HG02678 (cell line): ENCODE measurements at regions not wholly inside any gene's neighbourhood (a gene's known extent, or its start where the extent isn't known, plus 50 kb on each side); places are given as distances from the start of the nearest gene placed in this dataset.
A peak's percentile ranks its signal among the peaks of the same experiment; 100 is the strongest.
"Not testable (repeated sequence)": the region's sequence is repeated elsewhere in the genome, so short reads cannot be mapped to it uniquely, and the experiment has no call there.

Source experiments
- ATAC-seq: cut with Tn5 transposase; IDR thresholded peaks from one replicate; pipeline ENCODE4 v1.9.1; 2021; ENCODE audit warnings: mild to moderate bottlenecking, moderate library complexity; ENCODE audit not compliant: unreplicated experiment

- no peak for ATAC-seq
Measured at GRCh38 chr2:106293271-106293783, 99.2 kb upstream of the UXS1 start.

- no peak for ATAC-seq
Measured at GRCh38 chr2:106292627-106293026, 98.5 kb upstream of the UXS1 start.

GRCh38 chr2:106288873-106289272, 94.8 kb upstream of the UXS1 start:
- ATAC-seq, result no peak

DNA sequence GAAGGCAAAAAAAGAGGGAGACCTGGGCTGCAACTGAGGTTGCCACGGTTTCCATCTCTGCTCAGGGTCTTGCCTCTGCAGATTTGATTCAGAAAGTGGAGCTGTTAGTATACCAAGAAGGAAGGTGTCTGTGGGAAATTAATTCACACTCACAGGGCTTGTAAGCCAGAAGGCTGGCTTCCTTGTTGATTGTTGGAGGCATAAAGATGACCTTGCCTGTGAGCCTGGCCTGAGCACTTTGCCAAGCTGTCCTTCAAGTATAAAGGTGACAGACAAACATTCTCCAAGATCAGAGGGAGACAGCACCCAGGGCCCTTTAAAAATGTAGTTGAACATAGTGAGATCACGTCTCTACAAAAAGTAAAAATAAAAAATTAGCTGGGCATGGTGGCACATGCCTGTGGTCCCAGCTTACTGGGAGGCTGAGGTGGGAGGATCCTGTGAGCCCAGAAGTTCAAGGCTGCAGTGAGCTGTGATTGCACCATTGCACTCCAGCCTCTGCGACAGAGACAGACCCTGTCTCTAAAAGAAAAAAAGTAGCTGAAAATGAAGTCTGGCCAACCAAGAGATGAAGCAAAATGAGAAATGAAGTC, 91.2 kb upstream of the UXS1 start:
- ATAC-seq, result no peak

- no peak for ATAC-seq
Measured at GRCh38 chr2:106284691-106285202, 90.6 kb upstream of the UXS1 start.

DNA sequence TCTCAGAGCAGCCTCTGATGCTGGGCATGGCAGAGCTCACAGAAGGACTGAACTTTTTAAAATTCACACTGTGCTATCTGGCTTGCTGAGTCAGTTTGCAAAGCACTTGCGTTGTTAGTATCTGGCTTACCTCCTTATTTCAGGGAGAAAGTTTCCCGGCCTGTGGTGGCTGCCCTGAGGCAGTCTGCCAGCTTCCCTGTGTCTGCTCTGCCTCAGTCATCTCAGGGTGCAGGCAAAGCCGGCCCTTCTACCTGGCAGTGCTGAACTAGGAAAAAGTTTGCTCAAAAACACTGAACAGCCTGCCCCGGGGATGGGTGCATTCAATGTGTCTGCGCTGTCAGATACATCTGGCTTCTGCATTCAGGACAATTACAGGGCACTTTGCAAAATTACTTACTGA, 90.2 kb upstream of the UXS1 start:
- no peak for ATAC-seq

DNA sequence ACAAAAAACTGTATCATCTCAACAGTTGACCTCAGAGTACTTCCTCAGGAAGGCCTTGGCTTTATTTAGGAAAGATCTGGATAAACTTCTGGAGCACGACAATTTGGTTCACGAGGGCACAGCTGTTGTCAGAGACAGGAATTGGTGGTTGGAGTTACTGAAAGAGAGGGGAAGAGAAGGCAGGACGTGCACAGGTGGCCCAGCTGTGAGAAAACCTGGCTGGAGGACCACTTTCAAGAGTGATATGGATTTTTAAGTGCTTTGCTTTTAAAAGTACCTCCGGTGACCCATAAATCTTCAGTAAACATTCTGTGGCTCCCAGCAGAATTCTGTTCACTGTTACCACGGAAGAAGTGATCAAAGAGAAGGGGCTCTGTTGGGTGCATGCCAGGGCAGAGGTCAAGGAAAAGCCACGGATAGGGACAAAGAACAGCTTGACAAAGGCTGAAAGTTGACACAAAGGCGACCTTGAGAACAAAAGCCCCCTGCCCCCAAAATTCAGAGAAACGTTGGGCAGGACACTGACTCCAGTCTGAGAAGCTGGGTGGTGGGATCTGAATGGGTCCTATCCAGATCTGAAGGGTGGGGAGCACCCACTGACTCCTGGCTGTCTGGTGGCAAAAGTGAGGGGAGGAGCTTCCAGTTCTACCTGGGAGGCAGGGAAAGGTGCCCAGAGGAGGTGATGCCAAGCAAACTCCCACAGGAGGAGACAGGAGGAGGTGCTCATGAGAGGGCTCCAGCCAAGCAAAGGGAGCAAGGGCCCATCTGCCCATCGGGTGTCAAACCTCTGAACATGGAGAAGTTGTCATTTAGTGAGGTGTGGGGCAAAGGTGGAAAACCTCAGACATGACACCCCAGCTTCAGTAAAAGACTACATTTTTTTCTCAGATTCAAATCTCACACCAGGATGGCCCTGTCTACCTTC, 89.4 kb upstream of the UXS1 start:
- ATAC-seq, result not testable (repeated sequence)

DNA sequence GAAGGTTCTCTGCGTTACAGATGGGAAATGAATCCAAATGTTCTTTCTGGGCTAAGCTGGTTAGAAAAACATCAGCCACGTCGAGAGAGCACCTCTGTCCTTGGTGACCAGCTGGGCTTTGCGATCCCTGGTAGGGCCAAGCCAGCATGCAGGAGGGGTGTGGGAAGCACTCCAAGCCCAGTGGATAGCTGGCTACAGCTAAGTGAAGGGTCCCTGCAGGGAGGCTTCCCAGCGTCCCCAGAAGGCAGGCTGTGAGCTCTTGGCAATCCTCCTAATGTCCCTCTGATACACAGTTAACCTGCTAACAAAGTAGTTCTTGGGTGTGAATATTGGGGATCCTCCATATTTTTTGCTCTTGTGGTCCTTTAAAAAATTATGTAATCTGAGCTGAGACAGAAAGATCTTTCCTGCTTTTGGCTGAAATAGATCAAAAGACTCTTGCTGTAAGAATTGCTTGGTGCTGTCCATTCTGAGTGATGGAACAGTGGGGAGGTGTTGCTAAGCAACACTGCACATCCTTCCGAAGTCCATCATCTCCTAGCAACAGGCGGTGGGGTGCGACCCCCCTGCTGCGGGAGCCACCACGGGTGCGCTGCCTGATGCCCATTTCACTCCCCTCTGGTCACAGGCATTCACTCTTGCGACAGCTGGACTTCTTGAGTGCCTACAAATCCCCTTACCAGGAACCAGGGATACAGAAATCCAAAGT, 88.5 kb upstream of the UXS1 start:
- no peak for ATAC-seq

GRCh38 chr2:106281907-106282430, 87.9 kb upstream of the UXS1 start:
- not testable (repeated sequence) for ATAC-seq

- ATAC-seq, result no peak
Measured at GRCh38 chr2:106280722-106281446, 86.8 kb upstream of the UXS1 start.

DNA sequence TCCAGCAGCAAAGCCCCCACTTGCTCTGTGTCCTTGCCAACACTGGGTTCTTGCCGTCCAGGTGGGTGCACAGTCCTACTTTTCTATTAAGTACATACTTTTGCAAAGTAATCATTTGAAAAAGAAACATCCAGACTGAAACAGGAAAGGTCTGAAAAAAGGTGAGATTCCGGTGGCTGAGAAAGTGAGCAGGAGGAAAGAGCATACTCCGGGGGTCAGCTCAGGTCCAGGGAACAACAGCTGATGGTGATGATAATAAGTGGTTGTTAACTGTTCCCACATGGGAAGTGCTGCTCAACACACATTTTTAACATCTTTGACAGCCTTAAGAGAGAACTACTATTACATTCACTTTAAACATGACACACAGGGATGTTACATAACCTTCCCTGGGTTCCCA, 86.1 kb upstream of the UXS1 start:
- ATAC-seq, result no peak

- no peak for ATAC-seq
Measured at GRCh38 chr2:106278112-106278876, 84.2 kb upstream of the UXS1 start.

DNA sequence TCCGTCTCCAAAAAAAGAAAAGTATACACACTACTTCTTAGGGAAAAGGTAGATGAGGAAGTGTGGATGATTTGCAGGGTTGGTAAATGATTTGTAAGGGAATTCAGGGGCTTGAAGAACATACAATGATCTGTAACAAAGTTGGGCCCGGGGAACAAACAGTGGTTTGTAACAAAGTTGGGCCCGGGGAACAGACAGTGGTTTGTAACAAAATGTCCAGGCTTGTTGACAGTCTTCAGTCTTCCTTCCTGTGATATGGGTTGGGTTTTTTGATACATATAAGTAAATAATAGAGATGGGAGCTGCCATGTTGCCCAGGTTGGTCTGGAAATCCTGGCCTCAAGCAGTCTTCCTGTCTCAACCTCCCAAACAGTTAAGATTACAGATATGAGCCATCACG, 83.3 kb upstream of the UXS1 start:
- ATAC-seq, result no peak

- ATAC-seq, result no peak
Measured at GRCh38 chr2:106275971-106276370, 81.9 kb upstream of the UXS1 start.

DNA sequence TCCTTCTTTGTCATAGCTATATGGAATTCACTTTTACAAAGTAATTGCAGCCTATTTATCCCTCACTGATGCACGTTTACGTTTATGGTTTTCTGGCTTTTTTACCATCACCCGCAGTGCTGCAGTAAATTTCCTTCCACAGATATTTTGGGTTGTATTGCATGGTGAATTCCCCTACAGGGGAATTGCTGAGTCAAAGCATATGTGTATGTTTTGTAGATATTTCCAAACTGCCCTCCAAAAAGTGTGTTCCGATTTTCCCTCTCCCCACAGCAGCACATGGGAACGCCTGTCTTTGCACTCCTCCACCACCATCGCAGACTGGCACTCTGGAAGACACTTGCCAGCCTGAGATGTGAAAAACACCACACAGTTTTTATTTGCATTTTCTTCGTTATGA, 80.6 kb upstream of the UXS1 start:
- ATAC-seq, result no peak

- no peak for ATAC-seq
Measured at GRCh38 chr2:106272216-106272807, 78.2 kb upstream of the UXS1 start.

- ATAC-seq, result no peak
Measured at GRCh38 chr2:106270471-106270891, 76.4 kb upstream of the UXS1 start.

DNA sequence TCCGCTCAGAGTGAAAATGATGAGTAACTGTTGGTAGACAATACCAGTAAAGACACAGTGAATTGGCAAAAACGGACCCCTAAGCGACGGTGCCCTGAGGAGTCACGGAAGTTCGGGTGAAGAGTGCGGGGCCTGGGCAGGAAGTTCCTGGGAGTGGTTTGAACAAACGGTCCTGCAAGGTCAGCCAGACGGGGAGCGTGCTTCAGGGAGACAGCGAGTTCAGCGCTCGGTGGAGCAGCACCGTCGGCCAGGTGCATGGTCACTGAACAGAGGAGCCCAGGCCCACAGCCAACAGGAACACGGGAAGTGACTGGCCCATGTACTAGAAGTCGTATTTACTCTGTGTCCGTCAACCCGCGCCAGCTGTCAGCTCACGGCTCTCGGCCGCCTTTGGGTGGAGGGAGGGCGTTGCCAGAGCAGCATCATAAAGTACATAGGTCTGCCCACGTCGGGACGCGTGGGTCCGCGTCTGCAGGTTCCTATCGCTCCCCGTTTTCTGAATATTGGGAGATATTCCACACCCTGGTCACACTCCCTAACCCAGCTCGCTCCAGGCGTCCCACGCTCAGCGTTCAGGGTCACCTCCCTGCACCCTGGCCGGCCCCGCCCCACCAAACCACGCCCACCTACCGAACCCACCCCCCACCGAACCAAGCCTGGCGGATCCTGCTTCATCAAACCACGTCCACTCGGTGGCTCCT, 75.6 kb upstream of the UXS1 start:
- ATAC-seq, result peak; percentile 82

- ATAC-seq, result no peak
Measured at GRCh38 chr2:106267997-106268396, 73.9 kb upstream of the UXS1 start.
